Muscle of arm (tissue), 1 donor: ENCODE measurements at regions not wholly inside any gene's neighbourhood (a gene's known extent, or its start where the extent isn't known, plus 50 kb on each side); places are given as distances from the start of the nearest gene placed in this dataset.

Source experiments
- DNase-seq: peaks from one replicate; pipeline ENCODE4 v3.0.0-alpha.2; 2013

- no peak for DNase-seq
These were observed 73.4 kb upstream of the TP63 start for GRCh38 chr3:189557824-189558223.

DNA sequence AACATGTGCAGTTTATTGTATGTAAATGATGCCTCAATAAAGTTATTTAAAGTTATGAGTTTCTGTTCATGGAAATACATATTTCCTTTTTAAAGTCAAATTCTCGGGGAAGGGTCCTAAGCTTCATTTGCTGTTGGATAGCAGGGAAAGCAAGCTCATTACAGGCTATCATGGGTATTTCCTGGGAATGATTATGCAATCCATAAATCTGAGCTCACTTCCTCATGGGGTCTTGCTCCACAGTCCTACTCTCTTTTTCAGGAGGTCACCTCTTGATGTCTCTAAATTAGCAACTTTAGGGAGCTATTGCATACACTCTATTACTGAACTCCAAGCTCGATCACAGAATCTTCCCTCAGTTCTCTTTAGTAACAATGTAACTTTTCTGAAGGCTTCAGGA, 69.9 kb upstream of the TP63 start:
- no peak for DNase-seq

GRCh38 chr3:189563853-189564563, 67.2 kb upstream of the TP63 start:
- DNase-seq: no peak

GRCh38 chr3:189566550-189567130, 64.5 kb upstream of the TP63 start:
- no peak for DNase-seq

DNA sequence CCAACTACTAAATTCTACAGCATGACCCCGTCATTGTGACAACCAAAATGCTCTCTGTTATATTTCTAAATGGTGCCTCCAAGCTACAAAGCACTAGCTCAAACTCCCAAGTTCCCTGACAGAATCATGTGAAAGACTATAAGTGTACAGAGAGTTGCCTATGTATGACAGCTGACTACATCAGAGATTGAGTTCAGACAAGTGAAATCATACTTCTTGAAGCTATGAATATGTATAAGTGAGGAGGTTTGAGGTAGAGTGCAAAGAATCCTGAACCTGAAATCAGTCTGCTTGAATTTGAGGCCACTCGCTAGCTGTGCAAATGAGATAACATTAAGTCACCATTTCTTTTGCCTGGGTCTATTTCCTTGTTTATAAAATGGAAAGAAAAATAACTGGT, 63.9 kb upstream of the TP63 start:
- no peak for DNase-seq

DNA sequence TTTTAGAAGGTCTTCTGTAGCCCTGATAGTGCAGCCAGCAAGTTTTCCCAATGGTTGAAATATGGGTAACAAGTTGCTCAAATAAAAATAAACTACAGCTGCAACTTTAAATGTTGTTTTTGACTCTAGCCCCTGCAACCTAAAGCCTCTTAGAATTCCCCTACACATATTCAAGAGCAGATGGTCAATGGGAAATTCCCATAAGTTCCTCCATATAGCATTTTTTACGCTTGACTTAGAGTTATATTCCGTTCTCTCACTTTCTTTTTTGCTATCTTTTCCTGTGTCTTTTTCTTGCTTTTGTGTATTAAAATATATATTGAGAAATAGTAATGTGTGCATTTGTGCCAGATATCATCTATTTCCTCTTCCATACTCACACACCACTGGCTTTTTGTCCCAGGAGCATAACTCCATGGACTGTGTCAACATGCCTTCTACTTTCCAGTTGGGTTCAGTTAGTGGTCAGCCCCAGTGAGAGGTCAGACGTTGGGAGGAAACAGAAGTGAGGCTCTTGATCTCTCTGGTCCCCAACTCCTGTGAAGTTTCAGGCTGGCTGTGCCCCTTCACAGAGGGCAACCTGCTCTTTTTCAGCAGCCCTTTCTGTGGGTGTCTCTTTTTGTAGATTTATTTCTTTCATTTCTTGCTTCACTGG, 63.3 kb upstream of the TP63 start:
- DNase-seq: peak; percentile 16

GRCh38 chr3:189568961-189569360, 62.2 kb upstream of the TP63 start:
- DNase-seq: no peak

DNA sequence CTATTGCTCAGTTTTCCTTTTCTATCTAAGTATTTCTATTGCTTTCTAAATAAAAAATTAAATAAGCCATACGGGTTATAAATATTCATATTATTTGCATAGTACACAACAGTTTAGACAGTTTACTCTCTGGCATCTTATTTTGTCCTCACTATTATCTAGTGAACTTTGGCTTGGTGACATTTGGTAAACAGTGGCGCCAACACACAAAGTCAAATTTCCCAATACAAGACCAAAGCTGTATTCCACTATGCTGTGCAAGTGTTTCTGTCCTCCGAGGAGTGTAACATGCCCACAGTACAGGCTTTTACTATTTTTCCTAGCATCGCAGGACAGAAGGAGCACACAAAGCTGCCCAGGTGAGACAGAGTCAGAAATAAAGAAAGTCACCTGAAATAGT, 61.7 kb upstream of the TP63 start:
- DNase-seq: no peak

DNA sequence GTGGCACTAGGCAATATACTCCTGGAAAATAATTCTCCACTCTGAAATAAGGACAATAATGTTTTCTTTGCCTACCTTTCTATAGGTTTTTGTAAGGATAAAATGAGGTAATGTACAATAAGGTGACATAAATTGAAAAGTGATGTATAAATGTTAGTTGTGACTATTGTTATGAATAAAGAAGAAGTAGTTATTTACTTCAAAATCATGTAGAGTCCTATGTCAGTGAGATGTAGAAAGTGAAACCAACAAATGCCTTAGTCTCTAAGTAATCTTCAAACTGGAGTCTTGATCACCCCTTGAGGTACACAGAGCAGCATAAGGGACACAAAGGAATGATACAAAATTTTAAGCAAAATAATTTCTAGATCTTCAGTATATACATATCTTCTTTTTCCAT, 60.3 kb upstream of the TP63 start:
- no peak for DNase-seq

- DNase-seq: no peak
These were observed 58.9 kb upstream of the TP63 start for GRCh38 chr3:189572249-189572648.

DNA sequence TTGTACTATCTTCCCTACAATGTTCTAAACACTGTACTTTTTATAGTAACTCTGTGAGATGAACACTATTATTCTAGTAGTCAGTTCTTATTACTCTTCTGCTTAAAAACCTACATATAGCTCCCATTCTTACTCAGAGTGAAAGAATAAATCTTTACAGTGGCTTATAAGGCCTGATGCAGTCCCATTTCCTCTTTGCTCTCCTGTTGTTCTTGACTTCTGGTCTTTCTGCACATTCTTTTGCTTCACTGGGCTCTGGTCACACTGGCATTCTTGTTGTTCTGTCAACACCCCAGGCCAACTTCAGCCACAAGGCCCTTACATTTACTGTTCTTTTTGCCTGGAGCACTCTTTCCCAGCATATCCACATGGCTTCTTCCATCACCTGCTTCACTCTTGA, 58.2 kb upstream of the TP63 start:
- no peak for DNase-seq

- no peak for DNase-seq
These were observed 54.7 kb upstream of the TP63 start for GRCh38 chr3:189576486-189576885.

GRCh38 chr3:189577050-189577951, 53.9 kb upstream of the TP63 start:
- no peak for DNase-seq

GRCh38 chr3:189580190-189580589, 51.0 kb upstream of the TP63 start:
- DNase-seq: no peak
